CD4-positive, alpha-beta T cell (primary cell): ENCODE measurements at regions not wholly inside any gene's neighbourhood (a gene's known extent, or its start where the extent isn't known, plus 50 kb on each side); places are given as distances from the start of the nearest gene placed in this dataset.

Source experiments
- ATAC-seq: fragments of 200-7000 bp; cut with Tn5 transposase; one replicate; pipeline ENCODE4 v1.10.0; 2022; ENCODE audit warnings: mild to moderate bottlenecking; ENCODE audit not compliant: poor library complexity
- CTCF ChIA-PET: fragments of 350-600 bp; sonication (Branson Sonifier 250); formaldehyde crosslinking; loops from one replicate; lab custom pipeline; 2021; ENCODE audit warnings: antibody characterized with exemption, inconsistent platforms; lab: Charles Lee
- POLR2A ChIA-PET: fragments of 350-600 bp; sonication (Branson Sonifier 250); formaldehyde crosslinking; loops from one replicate; lab custom pipeline; 2021; ENCODE audit warnings: antibody characterized with exemption, inconsistent platforms; lab: Charles Lee
- DNase-seq, 14 experiments: peaks; one replicate each; pipeline ENCODE4 v3.0.0-alpha.2; 2013 to 2020; ENCODE audit warnings: mixed read lengths in 2 of 14
- H3K27ac ChIP-seq, 2 donors: one replicate each; pipeline versions ENCODE4 v1.5.1 to v1.7.0; 2013; ENCODE audit warnings: low read length in 2 of 2, low read depth in 1 of 2, mild to moderate bottlenecking in 1 of 2
- H3K27me3 ChIP-seq, 2 experiments: 1 replicate in 1 of 2; 2 replicates in 1 of 2; pipeline versions ENCODE4 v1.6.1 to v1.7.0; 2013; ENCODE audit warnings: low read length in 2 of 2, control low read depth in 1 of 2, mild to moderate bottlenecking in 1 of 2, moderate library complexity in 1 of 2; ENCODE audit not compliant: insufficient read depth in 2 of 2, control insufficient read depth in 1 of 2
- H3K36me3 ChIP-seq: one replicate; pipeline ENCODE4 v1.6.1; 2013; ENCODE audit warnings: low read length, control low read depth; ENCODE audit not compliant: insufficient read depth
- H3K4me1 ChIP-seq: one replicate; pipeline ENCODE4 v1.6.1; 2013; ENCODE audit warnings: low read length, control low read depth; ENCODE audit not compliant: insufficient read depth
- H3K4me3 ChIP-seq: one replicate; pipeline ENCODE4 v1.5.1; 2013; ENCODE audit warnings: mild to moderate bottlenecking, low read length, moderate library complexity
- H3K9me3 ChIP-seq, 2 experiments: 1 replicate in 1 of 2; 2 replicates in 1 of 2; pipeline versions ENCODE4 v1.6.1 to v1.7.0; 2013; ENCODE audit warnings: low read length in 2 of 2, mild to moderate bottlenecking in 2 of 2, control low read depth in 1 of 2, moderate library complexity in 1 of 2; ENCODE audit not compliant: control insufficient read depth in 1 of 2, insufficient read depth in 1 of 2
- H3K27ac Mint-ChIP-seq: one replicate; pipeline ENCODE4 v1.8.0; 2020; ENCODE audit warnings: mixed read lengths
- H3K27me3 Mint-ChIP-seq: one replicate; pipeline ENCODE4 v1.8.0; 2021; ENCODE audit warnings: mixed read lengths
- H3K36me3 Mint-ChIP-seq: one replicate; pipeline ENCODE4 v1.8.0; 2021; ENCODE audit warnings: low read depth, mixed read lengths
- H3K4me1 Mint-ChIP-seq: one replicate; pipeline ENCODE4 v1.8.0; 2021; ENCODE audit warnings: low read depth, mixed read lengths
- H3K4me3 Mint-ChIP-seq: one replicate; pipeline ENCODE4 v1.8.0; 2020; ENCODE audit warnings: mild to moderate bottlenecking, mixed read lengths
- H3K9me3 Mint-ChIP-seq: one replicate; pipeline ENCODE4 v1.8.0; 2020; ENCODE audit warnings: mixed read lengths
- intact Hi-C, 2 experiments: fragments of 100-400 bp; cut with DNase I in 1 of 2; cut with micrococcal nuclease in 1 of 2; formaldehyde crosslinking; loops; one replicate each; pipeline versions ENCODE4 v1.15.1 to v1.9.0; 2023 to 2025; cut with DNase I, micrococcal nuclease
- TF ChIP-seq, protein P1 (sequence below): fragments of 200-600 bp; IDR thresholded peaks from one replicate; pipeline ENCODE4 v1.8.0; 2022; ENCODE audit warnings: antibody characterized with exemption, mild to moderate bottlenecking

DNA sequence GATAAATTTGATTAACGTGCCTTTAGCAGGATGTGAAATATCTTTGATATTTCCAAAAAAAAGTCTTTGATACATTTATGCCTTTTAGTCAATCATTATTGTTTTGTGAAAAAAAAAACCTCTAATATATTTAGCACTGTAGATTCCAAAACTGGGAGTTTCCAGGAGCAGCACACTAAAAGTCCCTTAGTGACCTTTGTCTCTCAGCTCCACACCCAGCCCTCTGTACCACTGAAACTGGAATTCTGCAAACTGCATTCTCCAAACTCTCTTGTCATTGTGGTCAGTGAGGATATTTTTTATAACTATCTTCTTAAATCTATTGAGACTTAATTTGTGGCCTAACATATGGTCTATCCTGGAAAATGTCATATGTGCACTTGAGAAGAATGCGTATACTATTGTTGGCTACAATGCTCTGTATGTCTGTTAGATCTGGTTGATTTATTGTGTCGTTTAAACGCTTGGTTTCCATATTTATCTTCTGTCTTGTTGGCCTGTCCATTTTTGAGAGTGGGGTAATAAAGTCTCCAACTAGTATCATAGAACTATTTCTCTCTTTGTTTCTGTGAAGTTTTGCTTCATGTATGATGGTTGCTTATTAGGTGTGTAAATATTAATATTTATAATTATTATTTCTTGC, 73.2 kb upstream of the CNKSR3 start:
- H3K4me1 ChIP-seq = no peaks in the 10 kb centered on the region
- ATAC-seq (no peak), DNase-seq (no peak)
- H3K27ac ChIP-seq = no peak overlapping the region
- H3K9me3 ChIP-seq = no peaks in the 10 kb centered on the region
- Mint-ChIP-seq H3K27ac (no peak overlapping the region), H3K4me3 (no peak overlapping the region), H3K4me1 (no peaks in the 10 kb centered on the region), H3K36me3 (no peaks in the 10 kb centered on the region), H3K27me3 (no peaks in the 10 kb centered on the region), H3K9me3 (no peaks in the 10 kb centered on the region)
- POLR2A ChIA-PET = no interaction called here
- TF ChIP-seq, protein P1, sequence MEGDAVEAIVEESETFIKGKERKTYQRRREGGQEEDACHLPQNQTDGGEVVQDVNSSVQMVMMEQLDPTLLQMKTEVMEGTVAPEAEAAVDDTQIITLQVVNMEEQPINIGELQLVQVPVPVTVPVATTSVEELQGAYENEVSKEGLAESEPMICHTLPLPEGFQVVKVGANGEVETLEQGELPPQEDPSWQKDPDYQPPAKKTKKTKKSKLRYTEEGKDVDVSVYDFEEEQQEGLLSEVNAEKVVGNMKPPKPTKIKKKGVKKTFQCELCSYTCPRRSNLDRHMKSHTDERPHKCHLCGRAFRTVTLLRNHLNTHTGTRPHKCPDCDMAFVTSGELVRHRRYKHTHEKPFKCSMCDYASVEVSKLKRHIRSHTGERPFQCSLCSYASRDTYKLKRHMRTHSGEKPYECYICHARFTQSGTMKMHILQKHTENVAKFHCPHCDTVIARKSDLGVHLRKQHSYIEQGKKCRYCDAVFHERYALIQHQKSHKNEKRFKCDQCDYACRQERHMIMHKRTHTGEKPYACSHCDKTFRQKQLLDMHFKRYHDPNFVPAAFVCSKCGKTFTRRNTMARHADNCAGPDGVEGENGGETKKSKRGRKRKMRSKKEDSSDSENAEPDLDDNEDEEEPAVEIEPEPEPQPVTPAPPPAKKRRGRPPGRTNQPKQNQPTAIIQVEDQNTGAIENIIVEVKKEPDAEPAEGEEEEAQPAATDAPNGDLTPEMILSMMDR = no peak
- no peaks in the 10 kb centered on the region for H3K27me3 ChIP-seq
- CTCF ChIA-PET = no interaction called here
- H3K36me3 ChIP-seq = no peaks in the 10 kb centered on the region
- intact Hi-C loops = no loop called here
- H3K4me3 ChIP-seq = no peak overlapping the region

DNA sequence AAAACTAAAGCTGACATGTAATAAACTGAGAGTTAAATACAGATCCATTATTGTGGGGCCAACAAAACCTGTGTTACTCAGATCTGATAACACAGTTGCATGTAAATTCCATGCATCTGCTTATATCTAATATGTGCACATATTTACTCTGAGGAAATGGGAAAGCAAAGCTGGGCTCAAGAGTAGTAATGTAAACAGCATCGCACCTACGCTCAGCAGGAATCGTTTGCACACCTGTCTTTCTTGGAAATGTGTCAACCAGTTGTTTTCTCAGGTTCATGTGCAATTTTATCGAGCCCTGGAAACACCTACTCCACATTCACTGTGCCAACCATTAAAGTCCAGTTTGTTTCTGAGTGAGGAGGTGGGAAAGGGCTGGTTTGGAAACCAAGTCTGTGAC, 80.3 kb upstream of the CNKSR3 start:
- Histone ChIP-seq H3K36me3 (no peaks in the 10 kb centered on the region), H3K27me3 (no peaks in the 10 kb centered on the region), H3K27ac (no peak overlapping the region), H3K4me1 (no peaks in the 10 kb centered on the region), H3K9me3 (no peaks in the 10 kb centered on the region), H3K4me3 (no peak overlapping the region)
- Mint-ChIP-seq H3K27ac (no peak overlapping the region), H3K36me3 (no peaks in the 10 kb centered on the region), H3K27me3 (no peaks in the 10 kb centered on the region), H3K9me3 (no peaks in the 10 kb centered on the region), H3K4me1 (no peaks in the 10 kb centered on the region), H3K4me3 (no peak overlapping the region)
- DNase-seq (no peak), ATAC-seq (no peak)
- POLR2A ChIA-PET = no interaction called here
- CTCF ChIA-PET = interaction anchor here (0.5 kb wide), 1 partner anchor 1630 kb away, joined by 3 read pairs; no protein-coding TSS in a partner anchor
- TF ChIP-seq, protein P1 = no peak
- intact Hi-C loops = no loop called here

DNA sequence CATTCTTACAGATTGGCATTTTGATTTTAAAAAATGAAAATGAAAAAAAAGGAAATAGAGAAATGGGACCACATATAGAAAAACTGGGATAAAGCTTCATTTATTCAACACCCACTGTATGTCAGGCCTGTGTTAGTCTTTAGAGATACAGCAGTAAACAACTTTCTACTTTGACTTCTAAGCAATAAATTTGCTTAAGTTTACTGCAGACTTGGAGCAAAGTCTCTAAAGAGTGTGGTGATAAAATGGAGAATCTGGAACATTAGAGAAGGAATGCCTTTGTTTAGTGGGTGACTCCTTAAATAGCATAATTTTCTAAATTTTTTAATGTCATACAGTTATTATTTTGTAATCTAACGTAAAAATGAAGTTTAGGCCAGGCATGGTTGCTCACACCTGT, 80.7 kb upstream of the CNKSR3 start:
- ChIA-PET CTCF (no interaction called here), POLR2A (no interaction called here)
- TF ChIP-seq, protein P1 = no peak
- H3K36me3 Mint-ChIP-seq = no peaks in the 10 kb centered on the region
- no peaks in the 10 kb centered on the region for H3K27me3 ChIP-seq
- no peaks in the 10 kb centered on the region for H3K9me3 Mint-ChIP-seq
- no peaks in the 10 kb centered on the region for H3K4me1 ChIP-seq
- intact Hi-C loops = no loop called here
- H3K4me3 ChIP-seq = no peak overlapping the region
- H3K27ac ChIP-seq = no peak overlapping the region
- H3K9me3 ChIP-seq = no peaks in the 10 kb centered on the region
- H3K27me3 Mint-ChIP-seq = no peaks in the 10 kb centered on the region
- no peaks in the 10 kb centered on the region for H3K36me3 ChIP-seq
- no peak overlapping the region for H3K4me3 Mint-ChIP-seq
- no peak for ATAC-seq
- no peak for DNase-seq
- H3K4me1 Mint-ChIP-seq = no peaks in the 10 kb centered on the region
- no peak overlapping the region for H3K27ac Mint-ChIP-seq
